HG03095 (cell line): ENCODE measurements at regions not wholly inside any gene's neighbourhood (a gene's known extent, or its start where the extent isn't known, plus 50 kb on each side); places are given as distances from the start of the nearest gene placed in this dataset.

ENCODE experiments used
- ATAC-seq: cut with Tn5 transposase; IDR thresholded peaks from one replicate; pipeline ENCODE4 v1.9.1; 2021; ENCODE audit warnings: moderate library complexity; ENCODE audit not compliant: unreplicated experiment

DNA sequence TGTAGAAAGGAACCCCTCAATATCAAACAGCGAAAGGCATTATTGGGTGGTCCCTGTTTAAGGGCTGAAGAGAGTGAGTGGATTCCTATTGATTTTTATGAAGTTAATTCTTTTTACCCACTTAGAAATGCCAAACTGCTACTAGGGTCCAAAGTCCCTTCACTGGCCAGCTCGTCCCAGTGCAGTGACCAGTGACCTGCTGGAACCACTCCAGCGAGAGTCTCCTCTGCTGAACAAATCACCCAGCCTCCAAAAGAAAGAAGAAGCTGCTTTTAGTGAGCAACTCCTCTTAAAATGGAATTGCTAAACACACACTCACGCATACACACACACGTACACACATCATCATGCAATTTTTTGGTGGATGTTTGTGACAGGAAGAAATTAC is 198.2 kb upstream of the PLEKHG7 start:
- ATAC-seq = no peak

GRCh38 chr12:92503971-92504593 is 198.7 kb upstream of the PLEKHG7 start:
- ATAC-seq = no peak

DNA sequence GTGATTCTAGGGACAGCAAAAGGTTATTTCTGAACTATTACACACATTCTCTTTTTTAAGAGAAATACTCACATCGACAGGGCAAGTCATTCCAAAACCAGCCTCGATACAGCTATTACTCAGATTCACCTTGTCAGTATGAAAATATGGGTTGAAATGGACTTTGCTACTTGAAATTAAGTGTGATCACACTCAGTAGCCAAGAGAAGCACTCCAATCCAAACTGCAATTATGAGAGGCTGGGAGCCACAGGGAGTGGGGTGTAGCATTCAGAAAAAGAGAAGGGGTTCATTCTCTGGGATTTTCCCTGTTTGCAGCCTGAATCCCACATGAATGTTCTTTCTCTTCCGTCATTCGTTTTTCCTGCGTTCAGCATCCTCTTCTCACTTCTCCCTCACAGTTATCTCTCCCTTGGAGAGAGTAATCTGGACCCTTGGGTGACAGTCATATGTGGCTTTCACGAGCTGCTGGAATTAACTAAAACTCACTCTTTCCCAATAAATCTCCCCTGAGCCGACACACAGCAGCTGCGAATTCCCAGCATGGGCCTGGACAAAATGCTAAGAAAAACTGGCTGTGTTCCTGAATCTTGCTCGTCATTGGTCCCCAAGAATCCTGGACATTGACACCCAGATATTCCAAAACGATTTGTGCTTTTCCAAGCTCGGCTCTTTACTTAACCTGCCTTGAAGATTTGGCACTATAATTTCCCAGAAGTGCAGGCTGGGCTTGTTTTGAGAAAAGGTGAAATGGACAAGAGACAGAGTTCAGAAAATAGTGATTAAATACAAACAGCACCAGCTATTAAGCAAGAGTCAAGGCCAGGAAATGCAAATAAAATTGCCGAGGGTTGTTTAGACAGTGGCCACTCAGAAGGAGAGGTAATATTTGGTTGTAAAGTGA is 199.5 kb upstream of the PLEKHG7 start:
- peak; percentile 58 for ATAC-seq

GRCh38 chr12:92502417-92503028 is 200.3 kb upstream of the PLEKHG7 start:
- peak; percentile 46 for ATAC-seq

GRCh38 chr12:92496790-92497189 is 206.0 kb upstream of the PLEKHG7 start:
- peak; percentile 45 for ATAC-seq

DNA sequence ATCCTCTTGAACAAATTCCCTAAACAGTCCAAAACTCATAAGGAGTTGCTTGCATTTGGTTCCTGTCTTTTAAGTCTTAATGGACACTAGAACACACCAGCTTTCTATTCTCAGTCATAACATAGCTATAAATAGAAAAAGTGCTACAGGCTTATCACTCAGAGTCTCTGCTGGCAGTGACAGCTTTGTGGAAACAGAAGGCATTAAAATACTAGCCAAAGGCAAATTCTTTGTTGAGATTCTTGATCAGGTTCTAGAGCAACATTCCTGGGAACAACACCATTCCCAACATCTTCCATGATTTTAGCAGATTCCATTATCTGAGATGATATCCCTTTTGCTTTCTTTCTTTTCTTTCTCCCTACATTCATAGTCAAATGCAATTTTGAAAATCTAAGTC is 207.7 kb upstream of the PLEKHG7 start:
- ATAC-seq = no peak

GRCh38 chr12:92493816-92494215 is 209.0 kb upstream of the PLEKHG7 start:
- ATAC-seq = peak; percentile 56

DNA sequence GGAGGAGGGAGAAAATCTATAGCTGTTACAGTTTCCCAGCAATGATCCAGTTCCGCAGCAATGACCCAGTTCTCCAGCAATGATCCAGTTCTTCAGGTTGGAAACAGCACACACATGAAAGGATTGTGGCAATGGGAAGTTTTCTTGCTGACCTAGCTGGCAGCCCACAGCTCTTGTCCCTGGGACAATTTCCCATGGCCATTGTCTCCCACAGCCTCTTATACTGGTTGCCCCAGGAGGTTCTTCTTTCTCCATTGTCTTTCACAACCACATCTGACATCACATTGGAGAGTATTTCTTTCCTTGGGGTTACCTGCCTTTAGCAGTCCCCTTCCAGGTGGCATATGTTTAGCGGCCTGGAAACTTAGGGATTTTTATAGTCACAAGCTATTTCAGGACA is 209.8 kb upstream of the PLEKHG7 start:
- no peak for ATAC-seq

DNA sequence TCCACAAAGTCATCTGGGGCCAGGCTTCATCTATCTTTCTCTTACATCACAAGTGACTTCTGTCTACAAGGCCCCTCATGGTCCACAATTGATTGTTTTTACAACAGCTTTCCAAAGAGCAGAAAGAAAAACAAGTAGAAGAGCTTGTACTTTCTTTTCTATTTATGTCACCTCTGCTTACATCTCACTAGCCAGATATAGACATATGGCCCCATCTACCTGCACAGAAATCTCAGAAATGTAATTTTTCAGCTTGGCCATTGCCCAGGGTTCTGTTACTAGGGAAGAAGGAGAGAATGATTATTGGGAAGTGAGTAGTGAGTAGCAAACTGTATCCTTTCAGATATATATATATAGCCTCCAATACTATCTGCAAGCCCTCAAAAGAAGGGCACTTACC is 210.5 kb upstream of the PLEKHG7 start:
- no peak for ATAC-seq

GRCh38 chr12:92489781-92490180 is 213.0 kb upstream of the PLEKHG7 start:
- no peak for ATAC-seq

- ATAC-seq = no peak
Observed at GRCh38 chr12:92488735-92489134, 214.1 kb upstream of the PLEKHG7 start.

DNA sequence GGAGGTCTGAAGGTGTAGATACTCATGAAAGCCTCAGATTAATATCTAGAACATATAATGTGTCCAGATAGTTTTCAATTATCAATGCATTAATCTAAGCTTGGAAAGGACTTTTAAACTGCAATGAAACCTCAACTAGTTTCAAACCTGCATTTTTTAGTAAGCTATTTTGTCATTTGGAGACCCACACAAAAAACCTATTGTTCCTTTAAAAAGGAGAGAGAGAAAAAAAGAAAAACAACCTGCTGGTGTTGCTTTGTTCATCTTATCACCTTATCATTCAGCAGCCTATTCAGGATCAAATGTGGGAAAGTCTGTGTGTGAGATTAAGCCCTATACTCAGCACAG is 215.7 kb upstream of the PLEKHG7 start:
- ATAC-seq = no peak

DNA sequence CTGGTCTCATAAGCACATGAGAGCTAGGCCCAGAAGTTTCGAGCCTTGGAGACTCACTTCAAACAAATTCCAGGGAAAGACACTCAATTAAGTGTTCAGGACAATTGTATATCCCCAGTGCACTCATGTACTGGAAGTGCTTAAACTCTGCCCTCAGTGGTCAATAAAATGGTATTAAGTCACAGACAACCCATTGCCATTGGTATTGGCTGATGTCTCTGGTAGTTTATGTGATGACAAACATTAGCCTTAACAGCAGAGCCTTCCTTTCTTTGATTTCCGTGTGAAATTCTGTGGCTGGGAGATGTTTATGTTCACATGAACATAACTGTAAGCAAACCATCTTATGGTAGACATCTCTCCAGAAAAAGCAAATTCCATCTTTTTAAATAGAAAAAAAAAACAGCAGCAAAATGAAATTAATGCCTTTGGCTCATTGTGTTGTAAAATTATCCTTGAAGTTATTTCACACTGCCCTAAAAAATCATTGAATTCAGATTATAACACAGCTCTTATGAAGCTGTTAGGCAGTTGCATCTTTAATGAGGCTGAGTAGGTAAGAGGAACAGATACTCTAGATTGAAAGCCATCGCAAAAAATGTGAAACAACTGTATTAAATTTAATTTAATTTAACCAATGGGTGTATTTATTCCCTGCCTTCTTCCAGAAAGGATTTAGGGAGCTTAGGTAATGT is 216.2 kb upstream of the PLEKHG7 start:
- ATAC-seq = no peak

DNA sequence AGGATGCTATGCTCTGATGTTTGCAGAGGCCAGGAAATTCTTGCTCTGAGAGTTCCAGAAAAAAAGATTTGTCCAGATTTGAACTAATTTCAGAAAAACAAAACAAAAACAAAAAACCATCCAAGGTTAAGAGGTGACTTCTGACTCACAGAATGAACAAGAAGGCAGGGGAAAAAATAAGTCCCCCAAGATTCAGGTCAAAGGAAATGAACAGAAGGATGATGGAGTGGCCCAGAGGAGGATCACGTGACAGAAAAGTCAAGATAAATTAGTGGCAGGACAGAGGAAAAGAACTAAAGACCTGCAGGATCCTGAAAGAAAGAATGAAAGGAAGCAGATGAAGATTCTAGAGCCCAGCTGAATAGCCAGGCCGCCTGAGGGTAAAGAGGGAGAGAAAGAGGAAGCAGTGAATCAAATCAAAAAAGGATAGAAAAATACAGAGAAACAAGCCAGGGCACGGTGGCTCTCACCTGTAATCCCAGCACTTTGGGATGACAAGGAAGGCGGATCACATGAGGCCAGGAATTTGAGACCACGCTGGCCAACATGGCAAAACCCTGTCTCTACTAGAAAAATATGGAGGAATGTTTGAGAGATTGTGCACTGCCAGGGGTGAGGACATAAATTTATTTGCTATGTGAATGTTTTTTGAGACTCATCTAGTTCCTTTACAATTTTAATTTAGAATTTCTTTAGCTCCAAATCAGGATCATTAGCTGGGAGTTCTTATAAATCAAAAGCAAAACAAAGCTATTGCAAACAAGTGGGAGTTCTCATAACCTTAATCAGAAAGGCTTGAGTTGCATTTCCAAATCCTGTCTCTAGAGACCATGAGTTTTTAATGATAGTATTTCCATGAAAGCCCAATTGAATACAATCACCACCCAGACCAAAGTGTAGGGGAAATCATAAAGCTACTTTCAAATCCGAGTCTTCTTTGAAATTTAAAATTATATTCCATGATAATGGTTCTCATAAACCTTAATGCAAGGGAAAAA is 217.1 kb upstream of the PLEKHG7 start:
- no peak for ATAC-seq

DNA sequence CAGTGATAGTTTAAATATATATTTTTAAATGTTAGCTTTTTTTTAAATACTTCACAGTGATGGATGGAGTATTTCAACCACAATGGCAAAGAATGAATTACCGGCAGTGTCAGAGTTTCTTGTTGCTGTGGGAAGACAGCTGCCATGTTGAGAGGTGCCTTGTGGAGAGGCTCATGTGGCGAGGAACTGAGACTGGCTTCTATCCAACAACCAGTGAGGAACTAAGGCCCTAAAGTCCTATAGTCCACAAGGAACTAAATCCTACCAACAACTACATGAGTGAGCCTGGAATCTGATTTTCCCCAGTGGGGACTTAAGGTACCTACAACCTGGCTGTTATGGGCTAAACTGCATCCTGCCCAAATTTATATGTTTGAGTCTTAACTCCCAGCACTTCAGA is 220.2 kb upstream of the PLEKHG7 start:
- ATAC-seq = no peak

DNA sequence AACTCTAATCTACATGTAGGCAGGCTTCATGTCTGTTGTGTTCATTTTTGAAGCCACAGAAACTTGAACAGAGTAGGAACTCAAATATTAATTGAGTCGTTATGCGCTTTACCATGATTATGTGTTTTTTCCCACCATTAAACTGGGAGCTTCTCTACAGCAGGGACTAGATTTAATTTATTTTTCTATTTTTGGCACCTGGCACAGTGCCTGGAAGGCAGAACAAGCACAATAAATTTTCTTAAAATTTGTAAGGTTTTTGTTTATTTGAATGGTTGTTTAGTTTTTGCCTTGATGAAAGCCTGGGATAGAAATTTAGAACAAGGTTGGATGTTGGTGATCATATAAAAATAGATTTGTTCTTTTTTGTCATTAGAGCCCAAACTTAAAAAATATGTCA is 221.7 kb upstream of the PLEKHG7 start:
- no peak for ATAC-seq

- ATAC-seq = no peak
Observed at GRCh38 chr12:92478692-92479091, 224.1 kb upstream of the PLEKHG7 start.

DNA sequence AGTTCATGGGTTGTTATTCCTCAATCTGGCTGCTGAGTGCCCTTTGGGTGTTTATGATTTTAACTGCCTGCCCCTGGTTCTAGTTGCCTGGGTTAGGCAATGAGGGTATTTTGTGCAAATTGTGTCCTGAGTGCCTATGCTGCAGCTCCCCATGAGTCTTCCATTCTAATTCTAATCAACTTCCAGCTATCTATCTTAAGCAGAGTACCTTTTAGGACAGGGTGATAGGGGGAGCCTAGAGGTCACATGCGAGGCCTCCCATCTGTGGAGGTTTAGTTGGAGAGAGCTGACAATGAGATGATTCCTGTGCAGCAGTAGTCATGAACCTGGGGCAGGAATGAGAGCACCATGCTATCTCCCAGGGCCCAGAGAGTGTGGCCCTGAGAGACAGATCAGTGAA is 225.9 kb upstream of the PLEKHG7 start:
- ATAC-seq = no peak

GRCh38 chr12:92473564-92473963 is 229.2 kb upstream of the PLEKHG7 start:
- no peak for ATAC-seq

- ATAC-seq = no peak
Observed at GRCh38 chr12:92472201-92472600, 230.6 kb upstream of the PLEKHG7 start.
